ENCODE measurements at regions not wholly inside any gene's neighbourhood (a gene's known extent, or its start where the extent isn't known, plus 50 kb on each side); places are given as distances from the start of the nearest gene placed in this dataset.

DNA sequence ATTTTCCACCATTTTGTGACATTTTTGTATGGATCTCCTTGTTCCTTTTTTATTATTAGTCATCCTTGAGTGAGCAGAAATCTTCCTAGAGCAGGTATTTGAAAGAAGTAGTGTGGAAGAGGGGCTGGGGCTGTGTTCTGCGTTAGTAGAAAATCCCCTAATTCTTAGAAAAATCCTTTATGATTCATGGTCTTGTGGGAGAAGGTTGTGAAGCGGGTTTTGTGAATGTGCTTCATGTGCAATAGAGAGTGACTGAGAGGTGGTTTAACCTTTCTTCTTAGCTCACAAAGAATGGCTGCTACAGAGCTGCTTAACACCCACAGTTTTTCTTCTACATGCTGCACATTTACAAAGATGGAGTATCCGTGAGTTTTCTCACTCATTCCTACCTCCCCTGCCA is 220.5 kb downstream of the IDS start:
- Mint-ChIP-seq H3K4me3 (no peak overlapping the region), H3K4me1 (no peaks in the 10 kb centered on the region), H3K9me3 (ENCODE audit: insufficient read depth) (no peaks in the 10 kb centered on the region), H3K27me3 (no peaks in the 10 kb centered on the region), H3K27ac (no peak overlapping the region)
- Histone ChIP-seq H3K9ac (ENCODE audit: low read length) (no peak overlapping the region), H3K79me2 (ENCODE audit: control insufficient read depth, insufficient read depth, low read length) (no peaks in the 10 kb centered on the region), H3K27me3 (replicated peaks in 1 of 4; ENCODE audit: control extremely low read depth in 1 of 4, control insufficient read depth in 3 of 4, insufficient read depth in 4 of 4, low read length in 3 of 4) (no peaks in the 10 kb centered on the region), H3K27ac (ENCODE audit: low read length in 2 of 2) (no peak overlapping the region), H3K4me3 (ENCODE audit: control extremely low read depth in 1 of 5, extremely low read depth in 1 of 5, insufficient read depth in 1 of 5, low read depth in 2 of 5, low read length in 4 of 5) (no peak overlapping the region), H3K4me2 (replicated peaks; ENCODE audit: low read depth, low read length, poor library complexity, severe bottlenecking) (no peak overlapping the region), H3K4me1 (ENCODE audit: control insufficient read depth in 2 of 2, insufficient read depth in 2 of 2, low read length in 2 of 2) (no peaks in the 10 kb centered on the region), H2AFZ (ENCODE audit: insufficient read depth, low read depth, low read length, poor library complexity, severe bottlenecking) (no peak overlapping the region), H3K36me3 (replicated peaks in 1 of 2; ENCODE audit: control extremely low read depth in 1 of 2, control insufficient read depth in 1 of 2, extremely low read depth in 1 of 2, insufficient read depth in 2 of 2, low read length in 1 of 2) (no peaks in the 10 kb centered on the region), H3K9me3 (ENCODE audit: control extremely low read depth in 1 of 3, control insufficient read depth in 2 of 3, insufficient read depth in 1 of 3, low read length in 2 of 3) (no peaks in the 10 kb centered on the region), H4K20me1 (ENCODE audit: control insufficient read depth, insufficient read depth, low read length, poor library complexity, severe bottlenecking) (no peaks in the 10 kb centered on the region)
- ATAC-seq (ENCODE audit: low read depth) = no peak
- CTCF ChIA-PET = interaction anchor here (1.0 to 1.3 kb wide), 2 partner anchors 1230 to 1234 kb away, joined by 3 read pairs; no protein-coding TSS in a partner anchor
- POLR2A ChIA-PET = no interaction called here
- no peak for DNase-seq
- TF ChIP-seq EZH2 (IDR thresholded peaks at IDR 0.05; ENCODE audit: borderline replicate concordance, insufficient read depth, low read depth, low read length, poor library complexity, severe bottlenecking) = no peak
- TF ChIP-seq, protein P1, sequence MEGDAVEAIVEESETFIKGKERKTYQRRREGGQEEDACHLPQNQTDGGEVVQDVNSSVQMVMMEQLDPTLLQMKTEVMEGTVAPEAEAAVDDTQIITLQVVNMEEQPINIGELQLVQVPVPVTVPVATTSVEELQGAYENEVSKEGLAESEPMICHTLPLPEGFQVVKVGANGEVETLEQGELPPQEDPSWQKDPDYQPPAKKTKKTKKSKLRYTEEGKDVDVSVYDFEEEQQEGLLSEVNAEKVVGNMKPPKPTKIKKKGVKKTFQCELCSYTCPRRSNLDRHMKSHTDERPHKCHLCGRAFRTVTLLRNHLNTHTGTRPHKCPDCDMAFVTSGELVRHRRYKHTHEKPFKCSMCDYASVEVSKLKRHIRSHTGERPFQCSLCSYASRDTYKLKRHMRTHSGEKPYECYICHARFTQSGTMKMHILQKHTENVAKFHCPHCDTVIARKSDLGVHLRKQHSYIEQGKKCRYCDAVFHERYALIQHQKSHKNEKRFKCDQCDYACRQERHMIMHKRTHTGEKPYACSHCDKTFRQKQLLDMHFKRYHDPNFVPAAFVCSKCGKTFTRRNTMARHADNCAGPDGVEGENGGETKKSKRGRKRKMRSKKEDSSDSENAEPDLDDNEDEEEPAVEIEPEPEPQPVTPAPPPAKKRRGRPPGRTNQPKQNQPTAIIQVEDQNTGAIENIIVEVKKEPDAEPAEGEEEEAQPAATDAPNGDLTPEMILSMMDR (IDR thresholded peaks at IDR 0.05) = no peak
- intact Hi-C loops (cut with micrococcal nuclease) = no loop called here
- 100% methylated on average over 1 of the region's 3 CpGs for WGBS (ENCODE audit: insufficient coverage)

- no peaks in the 10 kb centered on the region for H3K9me3 ChIP-seq (ENCODE audit: control extremely low read depth in 1 of 3, control insufficient read depth in 2 of 3, insufficient read depth in 1 of 3, low read length in 2 of 3)
- Mint-ChIP-seq H3K9me3 (ENCODE audit: insufficient read depth) (no peaks in the 10 kb centered on the region), H3K27ac (no peak overlapping the region), H3K4me3 (no peak overlapping the region), H3K27me3 (no peaks in the 10 kb centered on the region), H3K4me1 (no peaks in the 10 kb centered on the region)
- H2AFZ ChIP-seq (ENCODE audit: insufficient read depth, low read depth, low read length, poor library complexity, severe bottlenecking) = no peak overlapping the region
- H4K20me1 ChIP-seq (ENCODE audit: control insufficient read depth, insufficient read depth, low read length, poor library complexity, severe bottlenecking) = no peaks in the 10 kb centered on the region
- H3K27me3 ChIP-seq (replicated peaks in 1 of 4; ENCODE audit: control extremely low read depth in 1 of 4, control insufficient read depth in 3 of 4, insufficient read depth in 4 of 4, low read length in 3 of 4) = no peaks in the 10 kb centered on the region
- ATAC-seq (ENCODE audit: low read depth) (no peak), DNase-seq (no peak)
- no peaks in the 10 kb centered on the region for H3K4me1 ChIP-seq (ENCODE audit: control insufficient read depth in 2 of 2, insufficient read depth in 2 of 2, low read length in 2 of 2)
- TF ChIP-seq, protein P1 (IDR thresholded peaks at IDR 0.05) = no peak
- TF ChIP-seq EZH2 (IDR thresholded peaks at IDR 0.05; ENCODE audit: borderline replicate concordance, insufficient read depth, low read depth, low read length, poor library complexity, severe bottlenecking) = no peak
- no peak overlapping the region for H3K27ac ChIP-seq (ENCODE audit: low read length in 2 of 2)
- H3K79me2 ChIP-seq (ENCODE audit: control insufficient read depth, insufficient read depth, low read length) = no peaks in the 10 kb centered on the region
- POLR2A ChIA-PET = no interaction called here
- no peak overlapping the region for H3K4me3 ChIP-seq (ENCODE audit: control extremely low read depth in 1 of 5, extremely low read depth in 1 of 5, insufficient read depth in 1 of 5, low read depth in 2 of 5, low read length in 4 of 5)
- CTCF ChIA-PET = interaction anchor here (1.0 to 1.3 kb wide), 2 partner anchors 1229 to 1234 kb away, joined by 3 read pairs; no protein-coding TSS in a partner anchor
- H3K4me2 ChIP-seq (replicated peaks; ENCODE audit: low read depth, low read length, poor library complexity, severe bottlenecking) = no peak overlapping the region
- no peak overlapping the region for H3K9ac ChIP-seq (ENCODE audit: low read length)
- intact Hi-C loops (cut with micrococcal nuclease) = no loop called here
- H3K36me3 ChIP-seq (replicated peaks in 1 of 2; ENCODE audit: control extremely low read depth in 1 of 2, control insufficient read depth in 1 of 2, extremely low read depth in 1 of 2, insufficient read depth in 2 of 2, low read length in 1 of 2) = no peaks in the 10 kb centered on the region
Observed at GRCh38 chrX:149283853-149284252, 221.3 kb downstream of the IDS start.
